Upper lobe of left lung (tissue), 6 donors: ENCODE measurements at regions not wholly inside any gene's neighbourhood (a gene's known extent, or its start where the extent isn't known, plus 50 kb on each side); places are given as distances from the start of the nearest gene placed in this dataset.
"Not testable (repeated sequence)": the region's sequence is repeated elsewhere in the genome, so short reads cannot be mapped to it uniquely, and the experiment has no call there.

Source experiments
- ATAC-seq, 2 donors: fragments of 200-7000 bp; cut with Tn5 transposase; one replicate each; pipeline ENCODE4 v1.9.1; 2022; ENCODE audit warnings: mild to moderate bottlenecking in 2 of 2, moderate library complexity in 2 of 2; ENCODE audit not compliant: low FRiP score in 2 of 2
- DNase-seq, 2 donors: peaks; one replicate each; pipeline ENCODE4 v3.0.0-alpha.2; 2019 to 2020
- H3K27ac ChIP-seq, 4 donors: fragments of 200-600 bp; sonication (generic); one replicate each; pipeline ENCODE4 v1.5.1; 2016 to 2019
- H3K27me3 ChIP-seq, 4 donors: fragments of 200-600 bp; sonication (generic); one replicate each; pipeline ENCODE4 v1.5.1; 2017 to 2019
- H3K36me3 ChIP-seq, 4 donors: fragments of 200-600 bp; sonication (generic); one replicate each; pipeline ENCODE4 v1.5.1; 2016 to 2019
- H3K4me1 ChIP-seq, 4 donors: fragments of 200-600 bp; sonication (generic); one replicate each; pipeline ENCODE4 v1.5.1; 2018 to 2019
- H3K4me3 ChIP-seq, 4 donors: fragments of 200-600 bp; sonication (generic); one replicate each; pipeline ENCODE4 v1.5.1; 2017 to 2019; ENCODE audit warnings: mild to moderate bottlenecking in 2 of 4, moderate library complexity in 1 of 4
- H3K9me3 ChIP-seq, 4 donors: fragments of 200-600 bp; sonication (generic); one replicate each; pipeline ENCODE4 v1.5.1; 2018 to 2019
- EP300 ChIP-seq, 4 donors: sonication (generic); formaldehyde crosslinking; IDR thresholded peaks; one replicate each; pipeline ENCODE4 v1.5.1; 2017; ENCODE audit warnings: antibody characterized with exemption in 4 of 4, control low read depth in 2 of 4
- POLR2A ChIP-seq, 4 donors: fragments of 450-650 bp; IDR thresholded peaks; one replicate each; pipeline ENCODE4 v1.5.1; 2016 to 2017; ENCODE audit warnings: antibody characterized with exemption in 4 of 4, mild to moderate bottlenecking in 2 of 4
- POLR2AphosphoS5 ChIP-seq, 2 donors: sonication (generic); formaldehyde crosslinking; IDR thresholded peaks; one replicate each; pipeline ENCODE4 v1.5.1; 2017; ENCODE audit warnings: antibody characterized with exemption in 2 of 2
- WGBS, 2 donors: methylation state at CpG; one replicate each; pipeline ENCODE4 v1.1.5; 2017 to 2018; 5-methylcytosine and 5-hydroxymethylcytosine counted together
- TF ChIP-seq, protein P1 (sequence below), 6 experiments: fragments of 450-650 bp in 4 of 6; fragments of 200-600 bp in 2 of 6; sonication (generic) in 2 of 6; IDR thresholded peaks; one replicate each; pipeline ENCODE4 v1.5.1; 2016 to 2019; ENCODE audit warnings: antibody characterized with exemption in 6 of 6
- donor health status: DM: no; HTN: no; CAD: no; lungs with moderate emphysema.
- donor health status: DM: no; HTN: yes; CAD: no; lungs with severe emphysema.

- Histone ChIP-seq H3K9me3 (no peaks in the 10 kb centered on the region), H3K4me3 (no peak overlapping the region), H3K27ac (no peak overlapping the region), H3K27me3 (no peaks in the 10 kb centered on the region), H3K36me3 (no peaks in the 10 kb centered on the region), H3K4me1 (no peaks in the 10 kb centered on the region)
- no peak for ATAC-seq
- no peak for TF ChIP-seq POLR2A (IDR thresholded peaks at IDR 0.05)
- no peak for TF ChIP-seq EP300 (IDR thresholded peaks at IDR 0.05)
- TF ChIP-seq, protein P1, sequence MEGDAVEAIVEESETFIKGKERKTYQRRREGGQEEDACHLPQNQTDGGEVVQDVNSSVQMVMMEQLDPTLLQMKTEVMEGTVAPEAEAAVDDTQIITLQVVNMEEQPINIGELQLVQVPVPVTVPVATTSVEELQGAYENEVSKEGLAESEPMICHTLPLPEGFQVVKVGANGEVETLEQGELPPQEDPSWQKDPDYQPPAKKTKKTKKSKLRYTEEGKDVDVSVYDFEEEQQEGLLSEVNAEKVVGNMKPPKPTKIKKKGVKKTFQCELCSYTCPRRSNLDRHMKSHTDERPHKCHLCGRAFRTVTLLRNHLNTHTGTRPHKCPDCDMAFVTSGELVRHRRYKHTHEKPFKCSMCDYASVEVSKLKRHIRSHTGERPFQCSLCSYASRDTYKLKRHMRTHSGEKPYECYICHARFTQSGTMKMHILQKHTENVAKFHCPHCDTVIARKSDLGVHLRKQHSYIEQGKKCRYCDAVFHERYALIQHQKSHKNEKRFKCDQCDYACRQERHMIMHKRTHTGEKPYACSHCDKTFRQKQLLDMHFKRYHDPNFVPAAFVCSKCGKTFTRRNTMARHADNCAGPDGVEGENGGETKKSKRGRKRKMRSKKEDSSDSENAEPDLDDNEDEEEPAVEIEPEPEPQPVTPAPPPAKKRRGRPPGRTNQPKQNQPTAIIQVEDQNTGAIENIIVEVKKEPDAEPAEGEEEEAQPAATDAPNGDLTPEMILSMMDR (IDR thresholded peaks at IDR 0.05): no peak
- no peak for TF ChIP-seq POLR2AphosphoS5 (IDR thresholded peaks at IDR 0.05)
- no peak for DNase-seq
- 44 to 51% methylated on average over 5 of the region's 5 CpGs for WGBS, 2 donors
Measured at GRCh38 chr22:26837784-26838470, 180.5 kb downstream of the MIAT start.

DNA sequence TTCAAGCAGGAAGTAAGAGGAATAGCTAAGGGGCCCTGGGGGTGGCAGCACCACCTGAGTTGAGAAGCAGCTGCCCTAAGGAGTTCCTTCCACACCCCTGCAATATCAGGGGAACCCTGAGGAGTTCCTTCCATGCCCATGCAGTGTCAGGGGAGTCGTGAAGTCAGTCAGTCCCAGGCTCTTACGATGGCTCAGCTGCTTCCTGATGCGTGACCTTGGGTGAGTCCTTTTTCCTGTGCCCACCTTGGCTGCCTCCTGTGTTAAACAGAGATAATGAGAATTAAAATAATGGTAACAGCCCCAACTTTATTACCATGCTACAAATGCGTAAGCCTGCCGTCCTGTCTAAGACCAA, 181.1 kb downstream of the MIAT start:
- no peak for ATAC-seq
- 84 to 85% methylated on average over 5 of the region's 5 CpGs for WGBS, 2 donors
- TF ChIP-seq POLR2AphosphoS5 (IDR thresholded peaks at IDR 0.05) (no peak), POLR2A (IDR thresholded peaks at IDR 0.05) (no peak)
- TF ChIP-seq, protein P1 (IDR thresholded peaks at IDR 0.05): no peak

DNA sequence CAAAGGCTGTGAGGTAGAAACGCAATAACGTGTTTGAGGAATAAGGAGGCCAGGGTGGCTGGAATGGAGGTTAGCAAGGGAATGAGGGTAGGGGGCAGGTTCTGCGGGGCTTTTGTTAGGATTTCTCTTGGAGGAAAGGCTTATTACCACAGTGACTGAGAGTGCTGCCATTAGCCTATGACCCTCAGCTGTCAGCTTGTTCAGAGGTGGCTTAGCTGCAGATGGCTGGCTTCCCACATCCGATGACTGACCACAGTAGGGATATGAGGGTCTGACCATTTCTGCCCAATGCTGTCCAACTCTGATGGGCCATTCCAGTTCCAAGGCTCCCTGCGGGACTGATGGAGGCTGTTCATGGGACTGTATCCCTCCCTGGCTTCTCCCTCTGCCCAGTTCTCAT, 181.8 kb downstream of the MIAT start:
- ATAC-seq: no peak
- H3K27ac ChIP-seq: no peak overlapping the region
- WGBS, 2 donors: 79 to 84% methylated on average over 4 to 5 of the region's 5 CpGs
- no peak for DNase-seq
- H3K36me3 ChIP-seq: no peaks in the 10 kb centered on the region
- H3K9me3 ChIP-seq: no peaks in the 10 kb centered on the region
- H3K4me3 ChIP-seq: no peak overlapping the region
- H3K4me1 ChIP-seq: no peaks in the 10 kb centered on the region
- H3K27me3 ChIP-seq: no peaks in the 10 kb centered on the region
- no peak for TF ChIP-seq POLR2A (IDR thresholded peaks at IDR 0.05)
- TF ChIP-seq POLR2AphosphoS5 (IDR thresholded peaks at IDR 0.05): no peak
- TF ChIP-seq, protein P1 (IDR thresholded peaks at IDR 0.05): no peak
- no peak for TF ChIP-seq EP300 (IDR thresholded peaks at IDR 0.05)

More for the DNA sequence above, 181.1 kb downstream of the MIAT start:
- DNase-seq: no peak
- Histone ChIP-seq H3K4me3 (no peak overlapping the region), H3K36me3 (no peaks in the 10 kb centered on the region), H3K27ac (no peak overlapping the region), H3K9me3 (no peaks in the 10 kb centered on the region), H3K4me1 (no peaks in the 10 kb centered on the region), H3K27me3 (no peaks in the 10 kb centered on the region)

DNA sequence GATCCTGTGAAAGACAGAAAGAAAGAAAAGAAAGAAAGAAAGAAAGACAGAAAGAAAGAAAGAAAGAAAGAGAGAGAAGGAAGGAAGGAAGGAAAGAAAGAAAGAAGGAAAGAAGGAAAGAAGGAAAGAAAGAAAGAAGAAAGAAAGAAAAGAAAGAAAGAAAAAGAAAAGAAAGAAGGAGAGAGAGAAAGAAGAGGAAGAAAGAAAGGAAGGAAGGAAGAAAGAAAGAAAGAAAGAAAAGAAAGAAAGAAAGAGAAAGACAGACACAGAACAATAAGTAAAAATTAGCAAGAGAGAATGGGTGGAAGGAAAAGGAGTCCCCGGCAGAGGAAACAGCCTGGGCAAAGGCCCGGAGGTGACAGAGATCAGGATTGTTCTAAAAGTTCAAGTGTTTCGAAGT, 183.4 kb downstream of the MIAT start:
- not testable (repeated sequence) for ATAC-seq, H3K36me3 ChIP-seq, H3K4me3 ChIP-seq, H3K9me3 ChIP-seq, DNase-seq, H3K27me3 ChIP-seq, H3K27ac ChIP-seq, H3K4me1 ChIP-seq
- WGBS, 2 donors: 85 to 93% methylated on average over 3 of the region's 3 CpGs

- no peaks in the 10 kb centered on the region for H3K27me3 ChIP-seq
- 72 to 73% methylated on average over 5 of the region's 5 CpGs for WGBS, 2 donors
- H3K9me3 ChIP-seq: no peaks in the 10 kb centered on the region
- H3K36me3 ChIP-seq: no peaks in the 10 kb centered on the region
- TF ChIP-seq POLR2AphosphoS5 (IDR thresholded peaks at IDR 0.05): no peak
- TF ChIP-seq EP300 (IDR thresholded peaks at IDR 0.05): no peak
- TF ChIP-seq POLR2A (IDR thresholded peaks at IDR 0.05): no peak
- TF ChIP-seq, protein P1 (IDR thresholded peaks at IDR 0.05): no peak
- H3K4me3 ChIP-seq: no peak overlapping the region
- H3K4me1 ChIP-seq: peaks cover 0 to 2% (median 0%) of the 10 kb centered on the region in 4 donors
- no peak for ATAC-seq
- no peak for DNase-seq
- H3K27ac ChIP-seq: no peak overlapping the region
Measured at GRCh38 chr22:26842103-26842502, 184.7 kb downstream of the MIAT start.
